H54 (cell line): ENCODE measurements at regions not wholly inside any gene's neighbourhood (a gene's known extent, or its start where the extent isn't known, plus 50 kb on each side); places are given as distances from the start of the nearest gene placed in this dataset.
"Not testable (repeated sequence)": the region's sequence is repeated elsewhere in the genome, so short reads cannot be mapped to it uniquely, and the experiment has no call there.

ENCODE experiments used
- DNase-seq: peaks from one replicate; pipeline ENCODE4 v3.0.0; 2011; ENCODE audit warnings: low spot score, mixed read lengths; ENCODE audit not compliant: insufficient read length
- FAIRE-seq: peaks from 3 replicates; lab custom pipeline; 2011; peaks lifted over from hg19 to GRCh38; lab: Jason Lieb, UNC
- POLR2A ChIP-seq: IDR thresholded peaks from 2 replicates; pipeline ENCODE4 v1.6.1; 2011; ENCODE audit warnings: low read depth, mild to moderate bottlenecking, low read length

DNA sequence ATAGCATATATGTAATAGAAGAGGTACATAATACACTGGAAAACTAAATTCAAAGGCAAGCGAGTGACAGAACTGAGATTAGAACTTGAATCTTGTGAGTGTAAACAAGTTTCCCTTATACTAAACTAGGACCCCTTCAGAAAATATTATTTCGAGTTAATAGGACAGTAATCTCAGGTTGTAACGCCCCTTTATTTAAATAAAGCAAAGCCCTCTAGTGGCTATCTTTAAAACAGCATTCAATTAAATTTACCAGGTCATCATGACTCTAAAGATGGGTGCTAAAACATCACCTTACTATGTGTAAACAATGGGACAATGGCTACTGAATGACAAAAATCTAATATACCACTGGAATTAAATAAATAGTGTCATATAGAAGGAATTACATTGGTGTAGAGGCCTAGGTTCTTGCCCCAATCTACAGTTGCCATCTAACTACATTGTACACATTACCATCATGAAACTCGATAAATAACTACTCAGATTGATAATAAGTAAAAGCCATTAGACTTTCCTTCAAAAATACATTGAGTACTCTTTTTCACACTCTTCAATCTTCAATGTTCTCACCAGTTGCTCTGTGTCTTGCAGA, 255.4 kb upstream of the IRAK1BP1 start:
- DNase-seq (no peak), FAIRE-seq (peak; percentile 41)
- TF ChIP-seq POLR2A: no peak

DNA sequence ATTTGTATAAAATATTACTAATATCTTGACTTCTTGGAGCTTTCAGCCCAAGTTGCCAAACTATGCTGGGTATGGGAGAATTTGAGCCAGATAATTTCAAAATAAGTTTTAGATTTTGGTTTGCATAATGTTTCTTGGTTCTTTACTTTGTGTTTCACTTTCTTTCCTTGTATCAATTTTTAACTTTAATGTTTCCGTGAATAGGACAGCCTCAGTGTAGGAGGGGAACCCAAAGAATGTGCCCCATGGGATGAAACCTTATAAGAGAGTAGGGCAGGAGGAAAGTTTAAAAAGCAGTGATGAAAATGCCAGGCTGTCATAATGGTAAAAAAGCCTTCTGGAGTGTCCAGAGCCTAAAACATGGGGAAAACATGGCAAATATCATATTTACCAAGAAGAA, 252.4 kb upstream of the IRAK1BP1 start:
- TF ChIP-seq POLR2A: no peak
- no peak for FAIRE-seq
- no peak for DNase-seq

DNA sequence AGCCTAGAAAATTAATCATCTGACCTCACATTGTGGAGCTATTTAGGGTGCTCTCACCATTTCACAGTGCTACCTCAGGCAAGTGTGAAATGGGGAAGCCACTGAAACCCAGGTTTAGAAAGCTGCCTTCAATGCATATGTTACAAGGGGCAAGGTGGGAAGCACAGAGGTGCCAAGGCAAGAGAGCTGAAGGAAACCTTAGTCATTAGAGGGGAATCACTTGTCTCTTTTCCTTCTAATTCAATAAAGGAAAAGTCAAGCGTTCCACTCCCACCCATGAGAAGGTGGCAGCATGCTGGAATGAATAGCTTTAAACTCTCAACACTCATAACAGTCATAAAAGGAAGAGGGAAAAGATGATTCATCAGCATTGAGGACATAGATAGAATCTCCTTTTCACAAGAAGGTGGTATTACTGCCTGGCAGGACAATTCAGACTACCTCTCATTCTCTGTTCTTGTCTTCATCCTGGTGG, 251.9 kb upstream of the IRAK1BP1 start:
- FAIRE-seq (no peak), DNase-seq (no peak)
- no peak for TF ChIP-seq POLR2A

DNA sequence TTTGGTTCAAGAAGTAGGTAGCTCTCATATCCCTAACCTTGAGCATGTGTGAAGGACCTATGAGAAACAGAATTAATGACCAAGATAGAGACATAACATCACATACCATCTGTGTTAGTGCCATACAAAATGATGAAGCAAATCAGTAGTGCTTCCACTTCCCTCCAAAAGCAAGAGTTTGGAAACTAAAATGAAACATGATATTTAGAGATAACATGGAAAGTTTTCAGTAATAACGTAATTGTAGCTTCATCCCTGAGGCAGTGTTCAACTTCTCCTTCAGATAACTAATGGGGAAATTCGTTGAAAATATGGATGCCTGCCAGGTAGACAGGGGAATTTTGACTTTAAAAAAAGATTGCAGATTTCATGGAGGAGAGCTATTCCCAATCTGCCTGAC, 248.4 kb upstream of the IRAK1BP1 start:
- FAIRE-seq (no peak), DNase-seq (no peak)
- no peak for TF ChIP-seq POLR2A

DNA sequence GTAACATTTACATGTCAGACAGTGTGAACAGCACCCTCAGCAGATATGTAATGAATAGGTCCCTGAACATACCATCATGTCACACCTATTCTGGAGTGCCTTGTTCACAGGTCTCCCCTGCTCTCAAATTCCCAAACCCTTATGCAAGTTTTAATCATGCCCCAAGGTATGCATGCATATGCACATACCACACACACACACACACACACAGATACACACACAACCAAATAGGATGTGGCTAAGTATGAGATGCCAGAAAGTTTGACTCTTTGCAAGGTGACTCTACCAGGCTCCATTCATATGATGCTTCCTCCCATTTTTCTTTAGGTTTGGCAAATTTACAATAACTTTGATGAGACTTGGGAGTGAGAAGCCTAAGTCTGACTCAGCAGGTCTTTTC, 243.8 kb upstream of the IRAK1BP1 start:
- no peak for TF ChIP-seq POLR2A
- DNase-seq: no peak
- no peak for FAIRE-seq

DNA sequence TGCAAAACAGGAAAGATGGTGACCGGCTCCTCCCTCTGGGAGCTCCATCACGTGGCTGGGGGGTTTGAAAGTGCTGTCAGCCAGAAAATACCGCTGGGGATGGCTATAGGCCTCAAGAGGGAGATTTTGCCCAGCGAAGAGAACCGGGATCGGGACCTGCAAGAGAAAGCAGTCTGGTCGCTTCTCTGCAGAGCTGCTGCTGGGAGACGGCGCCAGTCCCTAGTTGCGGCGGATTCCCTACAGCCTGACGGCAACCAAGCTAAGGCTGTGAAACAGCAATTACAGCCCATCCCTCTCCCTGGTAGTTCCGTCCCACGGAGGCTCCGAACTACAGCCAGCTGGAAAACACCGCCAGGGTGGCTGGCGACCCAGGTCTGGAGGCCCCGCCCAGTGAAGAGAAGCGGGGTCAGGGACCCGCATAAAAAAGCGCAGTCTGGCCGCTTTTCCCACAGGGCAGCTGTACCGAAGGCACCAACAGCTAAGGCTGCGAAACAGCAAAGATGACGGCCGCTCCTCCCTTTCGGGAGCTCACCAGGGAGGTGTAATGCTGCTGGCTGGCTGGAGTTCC, 238.1 kb upstream of the IRAK1BP1 start:
- no peak for FAIRE-seq
- no peak for DNase-seq
- no peak for TF ChIP-seq POLR2A

DNA sequence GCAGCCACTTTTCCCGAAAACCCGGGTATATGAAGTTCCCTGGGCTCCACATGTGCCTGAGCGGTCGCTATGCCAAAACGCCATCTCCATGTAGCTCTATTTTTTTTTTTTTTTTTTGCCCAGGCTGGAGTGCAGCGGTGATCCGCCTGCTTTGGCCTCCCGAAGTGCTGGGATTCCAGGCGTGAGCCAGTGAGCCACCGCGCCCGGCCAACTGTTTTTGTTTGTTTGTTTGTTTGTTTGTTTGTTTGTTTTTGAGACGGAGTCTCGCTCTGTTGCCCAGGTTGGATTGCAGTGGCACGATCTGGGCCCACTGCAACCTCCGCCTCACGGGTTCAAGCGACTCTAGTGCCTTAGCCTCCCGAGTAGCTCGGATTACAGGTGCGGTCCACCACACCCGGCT, 237.5 kb upstream of the IRAK1BP1 start:
- no peak for DNase-seq
- no peak for TF ChIP-seq POLR2A
- no peak for FAIRE-seq

DNA sequence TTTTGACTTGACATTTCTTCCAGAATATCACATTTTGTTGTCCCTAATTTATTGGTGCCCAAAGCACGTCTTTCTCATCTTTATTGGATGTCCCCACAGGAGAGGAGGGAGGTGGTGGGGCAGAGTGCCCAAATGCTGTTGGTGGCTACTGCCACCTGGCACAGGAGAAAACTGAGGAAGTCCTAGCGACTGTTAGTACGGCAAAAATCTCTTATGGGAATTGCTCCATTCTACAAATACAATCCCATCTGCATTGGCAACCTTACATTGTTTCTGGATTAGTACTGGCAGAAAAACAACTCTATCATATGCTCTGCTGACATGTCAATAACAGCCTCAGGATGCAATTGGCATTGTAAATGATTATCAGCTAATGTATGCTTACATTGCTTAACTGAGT, 235.4 kb upstream of the IRAK1BP1 start:
- no peak for TF ChIP-seq POLR2A
- no peak for DNase-seq
- no peak for FAIRE-seq

DNA sequence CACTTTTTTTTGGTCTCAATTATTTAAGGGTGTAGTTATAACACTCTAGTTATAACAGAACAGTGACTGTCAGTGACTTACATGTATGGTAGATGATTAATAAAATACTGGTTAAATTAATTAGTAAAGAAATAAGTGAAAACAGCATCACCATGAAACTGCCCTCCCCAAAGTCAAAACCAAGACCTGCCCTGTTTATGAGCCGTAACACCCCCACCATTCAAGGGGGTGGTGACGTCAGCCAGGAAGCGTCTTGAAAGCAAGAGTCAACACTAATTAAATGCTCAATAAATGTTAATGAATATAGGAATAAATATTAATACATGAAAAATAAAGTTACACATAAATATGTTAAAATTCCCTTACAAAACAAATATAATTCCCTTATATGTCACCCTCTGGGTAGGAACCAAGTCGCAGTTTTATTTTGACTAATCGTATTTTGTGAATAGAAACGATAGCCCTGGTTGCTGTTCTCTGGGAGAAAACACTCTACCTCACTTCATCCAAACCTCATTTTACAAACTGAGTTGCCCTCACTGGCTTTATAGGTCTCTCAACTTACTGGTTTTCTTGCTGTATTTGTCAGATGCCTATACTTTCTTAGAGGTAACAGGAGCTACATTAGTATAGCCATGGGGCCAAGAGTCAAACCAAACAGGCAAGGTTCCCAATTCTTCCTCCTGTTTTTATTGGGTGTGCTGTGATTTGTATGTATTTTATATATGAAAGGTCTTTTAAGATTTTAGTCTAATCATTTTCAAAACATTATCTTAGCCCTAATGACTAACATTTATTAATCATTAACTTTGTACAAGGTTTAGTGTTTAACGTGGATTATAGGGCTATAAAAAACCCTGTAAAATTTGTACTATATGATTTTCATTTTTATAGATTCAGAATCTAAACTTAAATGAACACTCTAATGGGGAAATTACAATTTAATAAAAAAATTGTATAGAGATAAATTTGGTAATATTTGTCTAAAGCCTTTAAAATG, 227.9 kb upstream of the IRAK1BP1 start:
- no peak for TF ChIP-seq POLR2A
- DNase-seq (no peak), FAIRE-seq (no peak)

DNA sequence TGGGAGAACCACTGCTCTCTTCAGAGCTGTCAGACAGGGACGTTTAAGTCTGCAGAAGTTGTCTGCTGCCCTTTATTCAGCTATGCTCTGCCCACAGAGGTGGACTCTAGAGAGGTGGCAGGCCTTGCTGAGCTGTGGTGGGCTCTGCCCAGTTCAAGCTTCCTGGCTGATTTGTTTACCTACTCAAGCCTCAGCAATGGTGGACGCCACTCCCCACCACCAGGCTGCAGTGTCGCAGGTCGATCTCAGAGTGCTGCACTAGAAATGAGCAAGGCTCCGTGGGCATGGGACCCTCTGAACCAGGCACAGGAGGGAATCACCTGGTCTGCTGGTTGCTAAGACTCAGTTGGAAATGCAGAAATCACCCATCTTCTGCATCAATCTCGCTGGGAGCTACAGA, 223.4 kb upstream of the IRAK1BP1 start:
- FAIRE-seq, DNase-seq: not testable (repeated sequence)

DNA sequence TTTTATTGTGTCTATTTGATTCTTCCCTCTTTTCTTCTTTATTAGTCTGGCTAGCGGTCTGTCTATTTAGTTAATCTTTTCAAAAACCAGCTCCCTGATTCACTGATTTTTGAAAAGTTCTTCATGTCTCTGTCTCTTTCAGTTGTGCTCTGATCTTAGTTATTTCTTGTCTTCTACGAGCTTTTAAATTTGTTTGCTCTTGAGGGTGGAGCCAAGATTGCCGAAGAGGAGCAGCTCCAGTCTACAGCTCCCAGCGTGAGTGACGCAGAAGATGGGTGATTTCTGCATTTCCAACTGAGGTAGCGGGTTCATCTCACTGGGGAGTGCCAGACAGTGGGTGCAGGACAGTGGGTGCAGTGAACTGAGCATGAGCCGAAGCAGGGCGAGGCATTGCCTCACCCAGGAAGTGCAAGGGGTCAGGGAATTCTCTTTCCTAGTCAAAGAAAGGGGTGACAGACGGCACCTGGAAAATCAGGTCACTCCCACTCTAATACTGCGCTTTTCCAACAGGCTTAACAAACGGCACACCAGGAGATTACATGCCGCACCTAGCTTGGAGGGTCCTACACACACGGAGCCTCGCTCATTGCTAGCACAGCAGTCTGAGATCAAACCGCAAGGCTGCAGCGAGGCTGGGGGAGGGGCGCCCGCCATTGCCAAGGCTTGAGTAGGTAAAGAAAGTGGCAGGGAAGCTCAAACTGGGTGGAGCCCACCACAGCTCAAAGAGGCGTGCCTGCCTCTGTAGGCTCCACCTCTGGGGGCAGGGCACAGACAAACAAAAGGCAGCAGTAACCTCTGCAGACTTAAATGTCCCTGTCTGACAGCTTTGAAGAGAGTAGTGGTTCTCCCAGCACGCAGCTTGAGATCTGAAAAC, 220.6 kb upstream of the IRAK1BP1 start:
- not testable (repeated sequence) for DNase-seq, FAIRE-seq

DNA sequence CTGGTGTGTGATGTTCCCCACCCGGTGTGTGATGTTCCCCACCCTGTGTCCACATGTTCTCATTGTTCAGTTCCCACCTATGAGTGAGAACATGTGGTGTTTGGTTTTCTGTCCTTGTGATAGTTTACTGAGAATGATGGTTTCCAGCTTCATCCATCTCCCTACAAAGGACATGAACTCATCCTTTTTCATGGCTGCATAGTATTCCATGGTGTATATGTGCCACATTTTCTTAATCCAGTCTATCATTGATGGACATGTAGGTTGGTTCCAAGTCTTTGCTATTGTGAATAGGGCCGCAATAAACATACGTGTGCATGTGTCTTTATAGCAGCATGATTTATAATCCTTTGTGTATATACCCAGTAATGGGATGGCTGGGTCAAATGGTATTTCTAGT, 201.5 kb upstream of the IRAK1BP1 start:
- not testable (repeated sequence) for DNase-seq, FAIRE-seq

DNA sequence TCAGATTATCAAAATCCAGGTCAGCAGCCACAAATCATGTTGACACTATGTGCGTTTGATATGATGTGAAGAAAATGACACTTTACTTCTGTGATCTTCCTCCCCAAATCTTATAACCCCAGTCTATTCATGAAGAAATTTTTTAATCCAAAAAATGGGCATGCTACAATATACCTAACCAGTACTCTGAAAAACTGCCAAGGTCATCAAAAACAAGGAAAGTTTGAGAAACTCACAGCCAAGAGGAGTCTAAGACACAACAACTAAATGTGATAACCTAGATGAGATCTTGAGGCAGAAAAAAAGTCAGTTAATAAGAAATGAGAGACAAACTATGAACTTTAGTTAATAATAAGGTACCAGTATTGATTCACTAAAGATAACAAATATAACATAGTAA, 200.6 kb upstream of the IRAK1BP1 start:
- DNase-seq (no peak), FAIRE-seq (no peak)
- TF ChIP-seq POLR2A: no peak

DNA sequence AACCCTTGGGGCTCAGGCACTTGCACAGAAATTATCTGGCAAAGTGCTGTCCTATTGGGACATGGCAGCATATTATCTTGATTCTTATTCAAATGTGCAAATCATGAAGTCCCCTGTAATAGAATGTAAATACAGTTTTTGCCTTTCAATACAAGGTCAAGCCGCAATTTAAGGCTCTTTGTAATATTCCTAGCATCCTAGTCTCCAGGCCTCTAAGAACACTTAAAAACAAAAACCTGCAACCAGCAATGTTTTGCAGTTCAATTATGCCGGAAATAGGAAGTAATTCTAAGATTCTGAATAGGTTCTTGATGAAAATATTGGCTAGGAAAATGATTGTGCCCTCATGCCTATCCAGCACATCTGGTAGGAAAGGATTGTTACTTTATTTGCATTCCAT, 197.2 kb upstream of the IRAK1BP1 start:
- no peak for TF ChIP-seq POLR2A
- no peak for DNase-seq
- FAIRE-seq: no peak
